ENCODE measurements at regions not wholly inside any gene's neighbourhood (a gene's known extent, or its start where the extent isn't known, plus 50 kb on each side); places are given as distances from the start of the nearest gene placed in this dataset.
A peak's percentile ranks its signal among the peaks of the same experiment; 100 is the strongest.
"Not testable (repeated sequence)": the region's sequence is repeated elsewhere in the genome, so short reads cannot be mapped to it uniquely, and the experiment has no call there.

DNA sequence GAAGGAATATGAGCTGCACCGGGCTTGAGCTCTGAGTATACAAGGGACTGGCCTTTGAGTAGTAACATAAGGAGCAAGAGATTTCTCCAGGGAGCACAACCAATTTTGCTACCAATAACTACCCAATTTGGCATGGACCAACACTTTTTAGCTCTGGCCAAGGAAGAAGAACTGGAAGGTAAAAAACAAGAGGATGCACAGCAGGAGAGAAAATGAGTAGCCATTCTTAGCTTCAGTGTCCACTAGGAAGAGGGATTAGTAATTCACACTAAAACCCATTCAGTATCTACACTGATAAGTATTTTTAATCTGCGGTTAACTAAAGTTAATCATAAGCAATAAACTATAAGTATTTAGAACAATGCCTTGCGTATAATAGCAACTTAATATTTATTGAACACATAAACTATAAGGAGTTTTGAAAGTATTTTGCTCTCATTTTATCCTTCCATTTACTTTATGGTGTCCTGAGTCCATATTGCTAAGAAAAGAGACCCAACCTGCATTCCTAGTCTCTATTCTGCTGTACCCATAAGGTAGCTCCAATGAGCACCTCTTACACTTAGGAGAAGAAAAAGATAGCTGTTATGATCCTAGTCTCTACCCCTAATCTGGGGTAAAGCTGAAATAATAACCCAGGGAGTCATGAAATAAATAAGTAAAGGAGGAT lies 268.9 kb downstream of the IGSF11 start:
- no peak for DNase-seq

- no peak for DNase-seq
Observed at GRCh38 chr3:118766306-118766669, 268.4 kb downstream of the IGSF11 start.

DNA sequence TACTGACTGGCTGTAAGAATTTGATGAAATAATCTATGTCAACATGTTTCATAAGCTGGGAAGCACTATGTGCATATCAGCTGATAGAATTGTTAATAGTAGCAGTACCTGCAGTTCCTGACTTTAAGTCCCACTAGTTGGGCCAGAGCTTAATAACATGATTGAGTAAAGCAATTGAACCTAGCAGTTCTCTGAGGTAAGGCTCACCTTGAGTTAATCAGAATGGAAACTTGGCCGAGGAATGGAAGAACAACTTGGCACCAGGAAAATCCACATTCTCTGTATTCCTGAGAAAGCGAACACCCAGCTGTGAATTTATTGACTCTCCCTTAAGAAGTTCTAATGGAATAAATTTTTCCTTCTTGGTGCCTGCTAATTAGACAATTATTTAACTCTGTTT lies 262.6 kb downstream of the IGSF11 start:
- DNase-seq, result no peak

DNA sequence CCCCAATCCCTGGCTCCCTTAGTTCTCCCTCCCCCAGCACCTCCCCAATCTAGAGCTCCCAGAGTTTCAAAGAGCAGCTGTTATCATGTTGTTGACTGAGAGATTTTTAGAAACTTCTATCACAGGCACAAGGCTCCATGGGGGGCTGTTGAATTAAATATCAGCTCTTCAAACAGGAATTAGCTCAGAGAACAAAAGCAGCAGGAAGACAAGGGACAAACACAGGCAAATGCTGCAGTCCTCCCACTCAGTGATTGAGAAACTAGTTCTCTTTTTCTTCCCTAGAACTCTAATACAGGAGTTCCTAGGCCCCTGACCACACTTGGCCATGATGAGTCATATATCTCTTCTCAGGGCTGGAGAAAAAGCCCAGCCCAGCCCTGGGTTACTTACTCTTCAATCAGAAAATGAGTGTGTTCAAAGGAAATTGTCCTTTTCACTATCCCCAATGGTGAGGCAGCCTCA lies 262.1 kb downstream of the IGSF11 start:
- no peak for DNase-seq

DNA sequence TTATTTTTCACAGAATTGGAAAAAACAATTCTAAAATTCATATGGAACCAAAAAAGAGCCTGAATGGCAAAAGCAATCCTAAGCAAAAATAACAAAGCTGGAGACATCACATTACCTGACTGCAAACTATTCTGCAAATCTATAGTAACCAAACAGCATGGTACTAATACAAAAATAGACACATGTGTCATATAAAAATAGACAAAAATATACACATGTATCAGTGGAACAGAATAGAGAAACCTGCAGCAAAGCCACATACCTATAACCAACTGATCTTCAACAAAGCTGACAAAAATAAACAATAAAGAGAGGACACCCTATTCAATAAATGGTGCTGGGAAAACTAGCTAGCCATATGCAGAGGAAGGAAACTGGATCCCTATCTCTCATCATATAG lies 259.6 kb downstream of the IGSF11 start:
- DNase-seq, result no peak

DNA sequence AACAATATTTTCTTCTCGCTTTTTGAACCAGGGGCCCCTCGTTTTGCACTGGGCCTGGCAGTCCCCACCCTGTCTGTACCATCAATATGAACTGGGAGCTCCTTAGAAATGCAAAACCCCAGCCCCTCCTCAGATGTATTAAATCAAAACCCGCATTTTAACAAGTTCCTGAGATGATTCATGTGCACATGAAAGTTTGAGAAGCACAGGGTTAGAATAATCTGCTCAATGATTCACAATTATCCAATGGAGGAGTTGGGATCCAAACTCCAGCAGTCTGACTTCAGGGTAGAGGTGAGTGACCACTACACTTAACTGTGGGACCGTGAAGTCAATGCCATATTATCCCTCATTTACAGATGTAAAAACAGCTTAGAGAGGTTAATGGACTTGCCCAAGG lies 256.4 kb downstream of the IGSF11 start:
- no peak for DNase-seq

DNA sequence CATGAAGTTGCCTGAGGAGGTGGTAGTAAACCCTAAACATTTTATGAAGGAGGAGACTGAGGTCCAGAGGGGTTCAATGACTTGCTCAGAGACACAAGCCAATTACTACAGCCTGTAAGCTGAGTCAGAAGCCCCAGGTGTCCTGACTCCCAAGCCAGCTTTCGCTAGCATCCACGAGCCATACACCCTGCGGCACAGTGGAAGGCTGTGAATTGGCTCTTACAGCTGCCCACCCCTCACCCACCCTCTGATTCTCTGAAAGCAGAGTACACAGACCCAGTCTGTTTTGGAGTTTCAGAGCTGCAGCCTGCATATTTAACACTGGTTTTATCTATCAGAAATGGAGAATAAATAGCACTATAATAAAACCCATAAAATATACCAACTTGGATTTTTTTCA lies 253.4 kb downstream of the IGSF11 start:
- peak; percentile 31 for DNase-seq

- peak; percentile 18 for DNase-seq
Observed at GRCh38 chr3:118781839-118782238, 252.8 kb downstream of the IGSF11 start.

GRCh38 chr3:118782755-118783202 lies 251.9 kb downstream of the IGSF11 start:
- no peak for DNase-seq

DNA sequence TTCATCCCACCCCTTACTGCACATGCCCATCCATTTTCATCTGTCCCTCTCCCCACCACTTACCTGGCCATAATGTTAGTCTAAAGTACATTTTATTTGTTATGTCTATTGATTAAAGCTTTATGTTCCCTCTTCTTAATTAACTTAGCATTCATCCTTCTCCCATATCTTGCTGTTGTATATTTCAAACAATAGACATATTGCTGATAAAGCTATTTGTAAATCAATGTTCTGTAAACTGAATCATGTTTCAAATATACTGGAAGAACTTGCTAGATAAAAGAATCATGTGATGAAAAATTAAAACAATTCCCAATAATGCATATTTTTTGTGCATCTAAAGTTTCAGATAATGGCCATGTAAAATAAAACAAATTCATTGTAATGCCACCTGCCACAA lies 249.2 kb downstream of the IGSF11 start:
- no peak for DNase-seq

DNA sequence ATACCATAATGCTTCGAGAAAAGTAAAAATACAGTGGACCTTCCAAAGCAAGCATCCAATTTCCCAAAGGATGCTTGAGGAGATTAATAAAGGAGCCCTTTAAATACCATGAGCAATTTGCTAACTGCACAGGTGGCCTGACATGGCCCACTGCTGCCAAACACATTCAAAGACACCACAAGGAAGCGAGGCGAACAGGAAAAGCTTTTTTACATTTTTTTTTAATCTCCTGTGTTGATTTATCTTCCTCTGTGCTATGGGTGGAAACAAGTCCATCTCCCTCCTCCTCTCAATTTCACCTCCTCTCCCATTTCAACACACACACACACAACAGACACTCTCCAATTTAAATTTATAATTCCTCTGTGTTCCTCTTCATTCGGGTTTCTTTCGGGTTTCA lies 243.4 kb downstream of the IGSF11 start:
- DNase-seq, result no peak

- DNase-seq, result no peak
Observed at GRCh38 chr3:118792191-118792590, 242.5 kb downstream of the IGSF11 start.

DNA sequence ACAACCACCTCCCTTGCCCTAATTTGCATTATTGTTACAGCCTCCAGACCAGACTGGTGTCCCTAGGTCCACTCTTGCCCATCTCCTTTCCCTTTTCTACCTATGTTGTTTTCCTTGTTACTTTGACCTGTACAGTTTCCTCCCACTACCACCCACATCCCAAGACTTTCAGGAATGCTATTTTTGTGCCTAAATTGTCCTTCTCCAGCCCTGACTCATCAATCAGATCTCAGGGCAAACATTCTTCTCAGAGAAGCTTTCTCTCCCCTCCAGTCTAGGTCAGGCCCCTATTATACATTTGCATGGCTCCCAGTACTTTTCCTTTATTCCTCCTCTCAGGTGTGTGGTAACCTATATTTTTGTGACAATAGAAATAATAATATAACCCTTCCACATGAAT lies 241.5 kb downstream of the IGSF11 start:
- no peak for DNase-seq

DNA sequence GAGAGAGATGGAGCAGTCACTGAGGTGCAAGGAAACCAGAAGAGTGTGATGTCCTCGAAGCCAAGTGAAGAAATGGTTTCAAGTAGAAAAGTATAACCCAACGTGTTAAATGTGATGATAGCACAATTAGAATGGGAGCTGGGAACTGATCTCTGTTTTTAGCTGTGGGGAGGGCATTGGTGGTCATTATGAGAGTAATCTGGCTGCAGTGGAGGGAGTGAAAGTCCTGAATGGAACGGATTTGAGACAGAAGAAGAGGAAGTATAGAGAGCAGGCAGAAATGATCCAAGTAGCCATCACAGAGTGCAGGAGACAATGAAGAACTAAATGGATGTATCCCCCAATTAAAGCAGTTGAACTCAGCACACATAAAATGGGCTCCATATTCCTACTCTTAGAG lies 235.3 kb downstream of the IGSF11 start:
- no peak for DNase-seq

- peak; percentile 92 for DNase-seq
Observed at GRCh38 chr3:118801899-118802298, 232.7 kb downstream of the IGSF11 start.

DNA sequence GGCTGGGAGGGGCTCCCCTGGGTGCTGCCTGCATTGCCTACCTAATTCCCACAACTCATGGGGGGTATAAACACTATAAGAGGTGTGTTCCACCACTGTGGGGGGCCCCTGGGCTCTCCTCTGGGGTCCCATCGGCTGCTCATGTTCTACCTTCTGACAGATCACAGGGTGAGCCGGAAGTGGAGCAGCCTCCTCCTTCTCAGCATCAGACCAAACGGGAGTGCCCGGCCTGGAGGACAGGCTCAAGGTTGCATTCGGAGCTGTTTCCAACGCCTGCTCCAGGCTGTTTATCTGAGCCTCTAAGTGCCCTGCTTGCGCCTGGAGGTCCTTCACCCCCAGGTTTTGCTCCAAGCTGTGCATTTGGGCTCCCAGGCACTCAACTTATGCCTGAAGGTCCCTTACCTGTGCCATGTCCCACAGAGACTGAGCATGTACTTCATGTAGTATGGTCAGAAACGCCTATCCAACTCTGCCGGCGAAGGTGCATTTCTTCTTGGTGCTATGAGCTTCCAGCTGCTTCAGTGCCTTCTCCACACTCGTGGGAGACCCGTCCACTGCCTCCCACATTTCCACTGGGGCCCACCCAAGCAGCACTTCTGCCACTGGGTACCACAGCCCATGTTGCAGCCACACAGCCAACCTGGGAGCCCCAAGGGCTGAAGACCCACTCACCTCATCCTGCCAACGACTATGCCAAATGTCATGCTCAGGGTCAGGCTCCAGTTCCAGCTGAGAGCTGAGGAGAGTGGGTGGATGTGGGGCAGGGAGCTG lies 232.1 kb downstream of the IGSF11 start:
- DNase-seq, result peak; percentile 68

DNA sequence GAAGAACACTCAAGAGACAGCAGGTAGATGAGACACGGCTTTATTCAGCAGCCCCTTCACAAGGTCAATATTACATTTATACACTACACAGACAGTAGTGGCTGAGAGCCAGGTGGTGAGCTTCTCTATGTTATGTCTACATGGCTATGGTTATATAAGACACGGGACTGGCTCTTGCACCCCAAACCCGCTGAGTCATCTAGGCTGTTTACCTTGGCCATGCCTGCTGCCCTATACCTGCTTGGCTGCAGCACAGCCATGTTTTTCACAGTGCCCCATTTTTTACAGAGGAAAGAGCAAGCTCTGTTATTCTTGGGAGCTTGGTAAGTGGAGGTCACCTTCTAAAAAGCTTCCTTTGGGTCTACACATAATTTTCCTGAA lies 231.6 kb downstream of the IGSF11 start:
- peak; percentile 81 for DNase-seq

GRCh38 chr3:118805007-118805406 lies 229.6 kb downstream of the IGSF11 start:
- no peak for DNase-seq

DNA sequence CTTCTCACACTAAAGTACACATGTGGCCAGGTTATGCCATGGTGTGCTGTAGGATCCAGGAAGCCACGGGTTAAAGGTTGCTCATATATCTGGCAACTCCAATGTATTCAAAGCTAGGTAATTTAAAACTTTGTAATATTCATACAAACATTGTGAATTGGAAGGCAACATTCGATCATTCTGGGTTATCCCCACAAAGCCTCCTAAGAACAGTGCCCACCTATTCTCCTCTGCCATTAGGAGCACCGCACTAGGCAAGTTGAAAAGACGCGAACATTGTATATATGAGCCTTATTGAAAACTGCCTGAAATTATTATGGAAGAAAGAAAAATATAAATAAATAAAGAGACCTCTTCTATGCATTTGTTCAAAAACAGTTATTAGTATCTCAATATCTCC lies 228.2 kb downstream of the IGSF11 start:
- no peak for DNase-seq

DNA sequence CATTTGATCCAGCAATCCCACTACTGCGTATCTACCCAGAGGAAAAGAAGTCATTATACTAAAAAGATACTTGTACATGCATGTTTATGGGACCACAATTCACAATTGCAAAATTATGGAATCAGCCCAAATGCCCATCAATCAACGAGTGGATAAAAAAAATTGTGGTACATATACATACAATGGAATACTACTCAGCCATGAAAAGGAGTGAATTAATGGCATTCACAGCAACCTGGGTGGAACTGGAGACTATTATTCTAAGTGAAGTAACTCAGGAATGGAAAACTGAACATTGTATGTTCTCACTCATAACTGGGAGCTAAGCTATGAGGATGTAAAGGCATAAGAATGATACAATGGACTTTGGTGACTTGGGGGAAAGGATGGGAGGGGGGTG lies 227.3 kb downstream of the IGSF11 start:
- not testable (repeated sequence) for DNase-seq

GRCh38 chr3:118808723-118809122 lies 225.9 kb downstream of the IGSF11 start:
- no peak for DNase-seq

GRCh38 chr3:118809696-118810498 lies 224.7 kb downstream of the IGSF11 start:
- DNase-seq, result no peak

DNA sequence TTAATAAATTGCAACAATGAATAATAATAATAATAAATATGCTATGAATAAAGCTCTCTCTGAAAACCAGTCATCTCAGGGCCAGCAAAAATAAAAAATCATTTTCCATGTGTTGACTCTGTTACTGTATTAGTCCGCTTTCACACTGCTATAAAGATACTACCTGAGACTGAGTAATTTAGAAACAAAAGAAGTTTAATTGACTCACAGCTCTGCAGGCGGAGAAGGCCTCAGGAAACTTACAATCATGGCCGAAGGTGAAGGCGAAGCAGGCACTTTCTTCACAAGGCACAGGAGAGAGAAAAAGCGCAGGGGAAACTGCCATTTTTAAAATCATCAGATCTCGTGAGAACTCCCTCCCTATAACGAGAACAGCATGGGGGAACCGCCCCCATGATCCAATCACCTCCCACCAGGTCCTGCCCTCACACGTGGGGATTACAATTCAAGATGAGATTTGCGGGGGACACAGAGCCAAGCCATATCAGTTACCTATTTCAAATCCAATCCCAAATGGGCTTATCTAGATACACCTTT lies 224.1 kb downstream of the IGSF11 start:
- no peak for DNase-seq

Measured in NCI-H1092 treated with DMSO at 0.1 percent for 48 hours (cell line).